GM21390 (cell line): ENCODE measurements at regions not wholly inside any gene's neighbourhood (a gene's known extent, or its start where the extent isn't known, plus 50 kb on each side); places are given as distances from the start of the nearest gene placed in this dataset.
"Not testable (repeated sequence)": the region's sequence is repeated elsewhere in the genome, so short reads cannot be mapped to it uniquely, and the experiment has no call there.

Source experiments
- ATAC-seq: cut with Tn5 transposase; IDR thresholded peaks from one replicate; pipeline ENCODE4 v1.9.1; 2021; ENCODE audit not compliant: unreplicated experiment

- no peak for ATAC-seq
Measured at GRCh38 chr3:18195836-18196235, 229.3 kb downstream of the SATB1 start.

GRCh38 chr3:18194431-18194830, 230.7 kb downstream of the SATB1 start:
- no peak for ATAC-seq

- no peak for ATAC-seq
Measured at GRCh38 chr3:18190646-18191045, 234.5 kb downstream of the SATB1 start.

GRCh38 chr3:18189282-18190050, 235.7 kb downstream of the SATB1 start:
- no peak for ATAC-seq

GRCh38 chr3:18188491-18188890, 236.6 kb downstream of the SATB1 start:
- no peak for ATAC-seq

GRCh38 chr3:18185624-18186023, 239.5 kb downstream of the SATB1 start:
- no peak for ATAC-seq

- ATAC-seq, result not testable (repeated sequence)
Measured at GRCh38 chr3:18182923-18183322, 242.2 kb downstream of the SATB1 start.

- ATAC-seq, result no peak
Measured at GRCh38 chr3:18179521-18179920, 245.6 kb downstream of the SATB1 start.

- no peak for ATAC-seq
Measured at GRCh38 chr3:18177271-18177670, 247.9 kb downstream of the SATB1 start.

- not testable (repeated sequence) for ATAC-seq
Measured at GRCh38 chr3:18173891-18174290, 251.2 kb downstream of the SATB1 start.

- no peak for ATAC-seq
Measured at GRCh38 chr3:18159681-18160080, 265.5 kb downstream of the SATB1 start.

GRCh38 chr3:18153571-18154173, 271.5 kb downstream of the SATB1 start:
- no peak for ATAC-seq

GRCh38 chr3:18151199-18151598, 273.9 kb downstream of the SATB1 start:
- no peak for ATAC-seq

GRCh38 chr3:18149935-18150334, 275.2 kb downstream of the SATB1 start:
- ATAC-seq, result no peak

- ATAC-seq, result no peak
Measured at GRCh38 chr3:18149386-18149785, 275.8 kb downstream of the SATB1 start.

- ATAC-seq, result no peak
Measured at GRCh38 chr3:18144571-18144970, 280.6 kb downstream of the SATB1 start.

GRCh38 chr3:18143258-18143780, 281.8 kb downstream of the SATB1 start:
- no peak for ATAC-seq

- ATAC-seq, result no peak
Measured at GRCh38 chr3:18137958-18138357, 287.2 kb downstream of the SATB1 start.

GRCh38 chr3:18135060-18135814, 289.9 kb downstream of the SATB1 start:
- ATAC-seq, result no peak

GRCh38 chr3:18134386-18135059, 290.6 kb downstream of the SATB1 start:
- ATAC-seq, result no peak

GRCh38 chr3:18132991-18133390, 292.1 kb downstream of the SATB1 start:
- no peak for ATAC-seq
